Bronchial epithelial cell (primary cell): ENCODE measurements at regions not wholly inside any gene's neighbourhood (a gene's known extent, or its start where the extent isn't known, plus 50 kb on each side); places are given as distances from the start of the nearest gene placed in this dataset.

Source experiments
- DNase-seq: peaks from one replicate; pipeline ENCODE4 v3.0.0-alpha.2; 2010; ENCODE audit warnings: low read depth
- FAIRE-seq: peaks from 2 replicates; lab custom pipeline; 2011; peaks lifted over from hg19 to GRCh38; lab: Jason Lieb, UNC
- H3K27me3 ChIP-seq: 2 replicates; pipeline ENCODE4 v1.5.1; 2011; ENCODE audit warnings: low read length; ENCODE audit not compliant: control insufficient read depth, insufficient read depth
- H3K36me3 ChIP-seq: 2 replicates; pipeline ENCODE4 v1.5.1; 2011; ENCODE audit warnings: low read length; ENCODE audit not compliant: control insufficient read depth, insufficient read depth
- H3K4me3 ChIP-seq: 2 replicates; pipeline ENCODE4 v1.5.1; 2011; ENCODE audit warnings: mild to moderate bottlenecking, low read depth, low read length, control low read depth
- TF ChIP-seq, protein P1 (sequence below): IDR thresholded peaks from 2 replicates; pipeline ENCODE4 v1.5.1; 2011; ENCODE audit warnings: mild to moderate bottlenecking, moderate library complexity, low read length, control low read depth, inconsistent platforms; ENCODE audit not compliant: insufficient read depth, severe bottlenecking

DNA sequence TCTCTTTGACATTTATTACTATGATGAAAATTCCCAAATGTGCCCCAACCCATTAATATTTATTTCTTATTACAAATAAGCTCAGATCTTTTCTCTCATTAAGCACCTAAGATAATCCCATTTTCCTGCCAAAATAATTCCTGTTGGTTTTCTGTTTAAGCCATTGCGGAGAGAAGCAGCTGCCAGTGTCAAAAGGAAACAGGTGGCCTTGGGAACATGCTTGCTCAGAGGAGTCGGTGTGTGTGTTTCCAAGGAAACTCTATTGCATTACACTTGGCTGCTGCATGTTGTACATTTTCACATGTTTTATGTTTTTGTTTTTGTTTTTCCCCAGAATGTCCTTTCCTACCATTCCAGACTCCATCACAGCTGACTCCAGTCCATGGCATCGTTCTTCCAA, 56.4 kb downstream of the CD24 start:
- DNase-seq (no peak), FAIRE-seq (no peak)
- Histone ChIP-seq H3K27me3 (no peaks in the 10 kb centered on the region), H3K36me3 (no peaks in the 10 kb centered on the region), H3K4me3 (no peak overlapping the region)
- TF ChIP-seq, protein P1, sequence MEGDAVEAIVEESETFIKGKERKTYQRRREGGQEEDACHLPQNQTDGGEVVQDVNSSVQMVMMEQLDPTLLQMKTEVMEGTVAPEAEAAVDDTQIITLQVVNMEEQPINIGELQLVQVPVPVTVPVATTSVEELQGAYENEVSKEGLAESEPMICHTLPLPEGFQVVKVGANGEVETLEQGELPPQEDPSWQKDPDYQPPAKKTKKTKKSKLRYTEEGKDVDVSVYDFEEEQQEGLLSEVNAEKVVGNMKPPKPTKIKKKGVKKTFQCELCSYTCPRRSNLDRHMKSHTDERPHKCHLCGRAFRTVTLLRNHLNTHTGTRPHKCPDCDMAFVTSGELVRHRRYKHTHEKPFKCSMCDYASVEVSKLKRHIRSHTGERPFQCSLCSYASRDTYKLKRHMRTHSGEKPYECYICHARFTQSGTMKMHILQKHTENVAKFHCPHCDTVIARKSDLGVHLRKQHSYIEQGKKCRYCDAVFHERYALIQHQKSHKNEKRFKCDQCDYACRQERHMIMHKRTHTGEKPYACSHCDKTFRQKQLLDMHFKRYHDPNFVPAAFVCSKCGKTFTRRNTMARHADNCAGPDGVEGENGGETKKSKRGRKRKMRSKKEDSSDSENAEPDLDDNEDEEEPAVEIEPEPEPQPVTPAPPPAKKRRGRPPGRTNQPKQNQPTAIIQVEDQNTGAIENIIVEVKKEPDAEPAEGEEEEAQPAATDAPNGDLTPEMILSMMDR: no peak

DNA sequence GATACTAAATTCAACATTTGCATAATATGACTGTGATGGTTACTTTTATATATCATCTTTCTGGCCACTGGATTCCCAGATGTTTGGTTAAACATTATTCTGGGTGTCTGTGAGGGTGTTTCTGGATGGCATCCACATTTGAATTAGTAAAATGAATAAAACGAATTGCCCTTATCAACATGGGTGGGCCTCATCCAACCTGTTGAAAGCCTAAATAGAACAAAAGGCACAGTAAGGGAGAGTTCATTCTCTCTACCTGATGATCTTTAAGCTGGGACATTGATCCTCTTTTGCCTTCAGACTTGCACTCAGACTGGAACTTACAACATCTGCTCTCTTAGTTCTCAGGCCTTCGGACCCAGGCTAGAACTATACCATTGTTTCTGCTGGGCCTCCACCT, 57.6 kb downstream of the CD24 start:
- DNase-seq (no peak), FAIRE-seq (no peak)
- no peak overlapping the region for H3K4me3 ChIP-seq
- no peaks in the 10 kb centered on the region for H3K27me3 ChIP-seq
- TF ChIP-seq, protein P1: no peak
- H3K36me3 ChIP-seq: no peaks in the 10 kb centered on the region

GRCh38 chr6:106913676-106914280, 60.8 kb downstream of the CD24 start:
- TF ChIP-seq, protein P1: no peak
- no peak for FAIRE-seq
- peak; percentile 97 for DNase-seq

DNA sequence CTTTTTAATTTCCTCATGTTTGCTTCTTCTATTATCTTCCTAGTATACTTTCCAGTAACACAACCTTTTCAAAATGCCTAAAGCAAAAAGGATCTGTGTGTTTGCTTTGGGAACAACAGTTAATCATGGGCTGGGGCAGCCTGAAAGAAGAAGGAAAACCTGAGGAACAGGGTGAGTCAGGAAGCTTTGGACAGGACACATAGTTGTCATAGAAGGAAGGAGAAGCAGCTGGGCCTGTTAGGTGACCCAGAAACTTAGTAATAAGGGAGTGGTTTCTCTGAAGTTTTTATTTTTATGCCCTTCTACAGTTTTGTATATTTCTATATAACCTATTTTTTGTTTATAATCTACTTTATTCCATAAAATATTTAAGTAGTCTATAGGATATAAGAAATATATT, 61.4 kb downstream of the CD24 start:
- H3K27me3 ChIP-seq: no peaks in the 10 kb centered on the region
- DNase-seq (peak; percentile 89), FAIRE-seq (no peak)
- no peaks in the 10 kb centered on the region for H3K36me3 ChIP-seq
- TF ChIP-seq, protein P1: no peak
- H3K4me3 ChIP-seq: no peak overlapping the region

More at GRCh38 chr6:106913676-106914280, 60.8 kb downstream of the CD24 start:
- Histone ChIP-seq H3K36me3 (no peaks in the 10 kb centered on the region), H3K27me3 (no peaks in the 10 kb centered on the region), H3K4me3 (no peak overlapping the region)

- Histone ChIP-seq H3K27me3 (no peaks in the 10 kb centered on the region), H3K36me3 (no peaks in the 10 kb centered on the region), H3K4me3 (no peak overlapping the region)
- FAIRE-seq: no peak
- TF ChIP-seq, protein P1: no peak
- no peak for DNase-seq
Observed at GRCh38 chr6:106912091-106912490, 62.4 kb downstream of the CD24 start.
